ENCODE measurements at regions not wholly inside any gene's neighbourhood (a gene's known extent, or its start where the extent isn't known, plus 50 kb on each side); places are given as distances from the start of the nearest gene placed in this dataset.
"Not testable (repeated sequence)": the region's sequence is repeated elsewhere in the genome, so short reads cannot be mapped to it uniquely, and the experiment has no call there.

DNA sequence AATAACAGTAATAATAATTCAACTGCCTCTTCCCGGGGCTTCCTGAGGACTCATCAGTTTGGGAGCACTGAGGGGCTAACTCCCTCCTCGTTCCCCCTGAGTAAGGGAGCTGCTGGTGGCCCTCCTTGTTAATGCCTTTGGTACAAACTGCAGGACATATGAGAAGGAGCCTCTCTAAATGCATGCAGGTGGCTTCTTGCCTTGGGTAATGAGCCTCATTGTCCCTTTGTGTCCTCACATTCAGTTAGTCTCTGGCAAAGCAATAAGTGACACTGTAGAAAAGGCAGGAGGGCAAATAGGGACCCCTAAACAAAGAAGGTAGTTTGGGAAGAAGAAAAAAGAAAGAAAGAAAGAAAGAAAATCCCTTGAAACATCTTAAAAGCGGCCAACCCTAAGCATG lies 95.4 kb upstream of the ERCC6L2 start:
- ChIA-PET CTCF (no interaction called here), POLR2A (no interaction called here)
- Mint-ChIP-seq H3K4me1 (no peaks in the 10 kb centered on the region), H3K27ac (no peak overlapping the region), H3K4me3 (no peak overlapping the region), H3K9me3 (ENCODE audit: insufficient read depth) (no peaks in the 10 kb centered on the region), H3K27me3 (peaks cover 11% of the 10 kb centered on the region)
- H3K4me1 ChIP-seq (ENCODE audit: control insufficient read depth in 2 of 2, insufficient read depth in 2 of 2, low read length in 2 of 2) = no peaks in the 10 kb centered on the region
- intact Hi-C loops (cut with micrococcal nuclease) = no loop called here
- H3K9ac ChIP-seq (ENCODE audit: low read length) = no peak overlapping the region
- no peak overlapping the region for H2AFZ ChIP-seq (ENCODE audit: insufficient read depth, low read depth, low read length, poor library complexity, severe bottlenecking)
- H3K27ac ChIP-seq (ENCODE audit: low read length in 2 of 2) = no peak overlapping the region
- TF ChIP-seq CTCF (IDR thresholded peaks at IDR 0.05) (no peak), EZH2 (IDR thresholded peaks at IDR 0.05; ENCODE audit: borderline replicate concordance, insufficient read depth, low read depth, low read length, poor library complexity, severe bottlenecking) (no peak)
- DNase-seq (no peak), ATAC-seq (ENCODE audit: low read depth) (no peak)
- H4K20me1 ChIP-seq (ENCODE audit: control insufficient read depth, insufficient read depth, low read length, poor library complexity, severe bottlenecking) = no peaks in the 10 kb centered on the region
- H3K4me3 ChIP-seq (ENCODE audit: control extremely low read depth in 1 of 5, extremely low read depth in 1 of 5, insufficient read depth in 1 of 5, low read depth in 2 of 5, low read length in 4 of 5) = no peak overlapping the region
- peaks cover 0 to 3% (median 0%) of the 10 kb centered on the region in 4 experiments for H3K27me3 ChIP-seq (replicated peaks in 1 of 4; ENCODE audit: control extremely low read depth in 1 of 4, control insufficient read depth in 3 of 4, insufficient read depth in 4 of 4, low read length in 3 of 4)
- no CpG with 5 or more reads among the region's 3 CpGs for WGBS (ENCODE audit: insufficient coverage)
- no peak overlapping the region for H3K4me2 ChIP-seq (replicated peaks; ENCODE audit: low read depth, low read length, poor library complexity, severe bottlenecking)
- H3K36me3 ChIP-seq (replicated peaks in 1 of 2; ENCODE audit: control extremely low read depth in 1 of 2, control insufficient read depth in 1 of 2, extremely low read depth in 1 of 2, insufficient read depth in 2 of 2, low read length in 1 of 2) = no peaks in the 10 kb centered on the region
- H3K9me3 ChIP-seq (ENCODE audit: control extremely low read depth in 1 of 3, control insufficient read depth in 2 of 3, insufficient read depth in 1 of 3, low read length in 2 of 3) = no peaks in the 10 kb centered on the region
- H3K79me2 ChIP-seq (ENCODE audit: control insufficient read depth, insufficient read depth, low read length) = no peaks in the 10 kb centered on the region

DNA sequence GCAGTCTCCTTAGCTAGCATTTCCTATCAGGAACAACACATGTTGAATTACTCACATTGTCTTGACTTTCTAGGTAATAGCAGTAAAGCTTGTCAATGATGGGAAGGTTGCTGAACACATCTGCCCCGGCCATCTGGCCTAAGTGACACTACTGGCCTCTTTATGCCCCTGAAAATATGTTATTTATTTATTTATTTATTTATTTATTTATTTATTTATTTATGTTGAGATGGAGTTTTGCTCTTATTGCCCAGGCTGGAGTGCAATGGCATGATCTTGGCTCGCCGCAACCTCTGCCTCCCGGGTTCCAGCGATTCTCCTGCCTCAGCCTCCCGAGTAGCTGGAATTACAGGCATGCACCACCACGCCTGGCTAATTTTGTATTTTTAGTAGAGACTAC lies 95.9 kb upstream of the ERCC6L2 start:
- H3K9me3 Mint-ChIP-seq (ENCODE audit: insufficient read depth); H3K79me2 ChIP-seq (ENCODE audit: control insufficient read depth, insufficient read depth, low read length); H3K4me1 Mint-ChIP-seq; H4K20me1 ChIP-seq (ENCODE audit: control insufficient read depth, insufficient read depth, low read length, poor library complexity, severe bottlenecking); ATAC-seq (ENCODE audit: low read depth); POLR2A ChIA-PET; H3K4me3 Mint-ChIP-seq; CTCF ChIA-PET; H3K27ac ChIP-seq (ENCODE audit: low read length in 2 of 2); DNase-seq; H3K4me2 ChIP-seq (replicated peaks; ENCODE audit: low read depth, low read length, poor library complexity, severe bottlenecking); intact Hi-C loops (cut with micrococcal nuclease); H3K9ac ChIP-seq (ENCODE audit: low read length); H2AFZ ChIP-seq (ENCODE audit: insufficient read depth, low read depth, low read length, poor library complexity, severe bottlenecking); H3K4me3 ChIP-seq (ENCODE audit: control extremely low read depth in 1 of 5, extremely low read depth in 1 of 5, insufficient read depth in 1 of 5, low read depth in 2 of 5, low read length in 4 of 5); H3K27ac Mint-ChIP-seq; H3K36me3 ChIP-seq (replicated peaks in 1 of 2; ENCODE audit: control extremely low read depth in 1 of 2, control insufficient read depth in 1 of 2, extremely low read depth in 1 of 2, insufficient read depth in 2 of 2, low read length in 1 of 2); H3K4me1 ChIP-seq (ENCODE audit: control insufficient read depth in 2 of 2, insufficient read depth in 2 of 2, low read length in 2 of 2); H3K27me3 ChIP-seq (replicated peaks in 1 of 4; ENCODE audit: control extremely low read depth in 1 of 4, control insufficient read depth in 3 of 4, insufficient read depth in 4 of 4, low read length in 3 of 4); H3K9me3 ChIP-seq (ENCODE audit: control extremely low read depth in 1 of 3, control insufficient read depth in 2 of 3, insufficient read depth in 1 of 3, low read length in 2 of 3): not testable (repeated sequence)
- H3K27me3 Mint-ChIP-seq = peaks cover 11% of the 10 kb centered on the region
- 98% methylated on average over 6 of the region's 7 CpGs for WGBS (ENCODE audit: insufficient coverage)
